Memory B cell (primary cell): ENCODE measurements at regions not wholly inside any gene's neighbourhood (a gene's known extent, or its start where the extent isn't known, plus 50 kb on each side); places are given as distances from the start of the nearest gene placed in this dataset.
"Not testable (repeated sequence)": the region's sequence is repeated elsewhere in the genome, so short reads cannot be mapped to it uniquely, and the experiment has no call there.

Experiments
- ATAC-seq: fragments of 150-1000 bp; cut with Tn5 transposase; 2 replicates; pipeline ENCODE4 v1.10.0; 2021; ENCODE audit warnings: low read depth, mild to moderate bottlenecking, moderate library complexity
- DNase-seq, 2 donors: peaks; one replicate each; pipeline ENCODE4 v3.0.0; 2022; ENCODE audit warnings: low spot score in 2 of 2
- H3K27ac Mint-ChIP-seq: one replicate; pipeline ENCODE4 v1.8.0; 2022; ENCODE audit warnings: mild to moderate bottlenecking, moderate library complexity, mixed read lengths
- H3K27me3 Mint-ChIP-seq: one replicate; pipeline ENCODE4 v1.8.0; 2022; ENCODE audit warnings: mixed read lengths
- H3K36me3 Mint-ChIP-seq: one replicate; pipeline ENCODE4 v1.8.0; 2022; ENCODE audit warnings: mild to moderate bottlenecking, mixed read lengths
- H3K4me1 Mint-ChIP-seq: one replicate; pipeline ENCODE4 v1.8.0; 2022; ENCODE audit warnings: mixed read lengths
- H3K4me3 Mint-ChIP-seq: one replicate; pipeline ENCODE4 v1.8.0; 2022; ENCODE audit warnings: mild to moderate bottlenecking, moderate library complexity, mixed read lengths
- H3K9me3 Mint-ChIP-seq: one replicate; pipeline ENCODE4 v1.8.0; 2022; ENCODE audit warnings: mixed read lengths

- H3K9me3 Mint-ChIP-seq = peaks cover 6% of the 10 kb centered on the region
- ATAC-seq (no peak), DNase-seq (no peak)
- no peaks in the 10 kb centered on the region for H3K36me3 Mint-ChIP-seq
- H3K4me3 Mint-ChIP-seq = no peak overlapping the region
- H3K4me1 Mint-ChIP-seq = no peaks in the 10 kb centered on the region
- H3K27me3 Mint-ChIP-seq = peaks cover 4% of the 10 kb centered on the region
- no peak overlapping the region for H3K27ac Mint-ChIP-seq
These were observed 345.0 kb downstream of the DMAC1 start for GRCh38 chr9:7454624-7455023.

GRCh38 chr9:7452378-7452777 is 347.2 kb downstream of the DMAC1 start:
- H3K27me3 Mint-ChIP-seq = peaks cover 3% of the 10 kb centered on the region
- H3K4me1 Mint-ChIP-seq = no peaks in the 10 kb centered on the region
- H3K9me3 Mint-ChIP-seq = peaks cover 3% of the 10 kb centered on the region
- no peak overlapping the region for H3K27ac Mint-ChIP-seq
- no peak overlapping the region for H3K4me3 Mint-ChIP-seq
- H3K36me3 Mint-ChIP-seq = no peaks in the 10 kb centered on the region
- DNase-seq (no peak), ATAC-seq (no peak)

GRCh38 chr9:7451062-7451461 is 348.5 kb downstream of the DMAC1 start:
- DNase-seq = no peak
- H3K4me3 Mint-ChIP-seq = no peak overlapping the region

GRCh38 chr9:7443541-7443940 is 356.0 kb downstream of the DMAC1 start:
- ATAC-seq (no peak), DNase-seq (no peak)
- Mint-ChIP-seq H3K4me3 (no peak overlapping the region), H3K27me3 (no peaks in the 10 kb centered on the region), H3K27ac (no peak overlapping the region), H3K9me3 (peaks cover 2% of the 10 kb centered on the region), H3K36me3 (no peaks in the 10 kb centered on the region), H3K4me1 (no peaks in the 10 kb centered on the region)

More at GRCh38 chr9:7451062-7451461, 348.5 kb downstream of the DMAC1 start:
- Mint-ChIP-seq H3K27me3 (peaks cover 3% of the 10 kb centered on the region), H3K27ac (no peak overlapping the region), H3K36me3 (no peaks in the 10 kb centered on the region), H3K4me1 (no peaks in the 10 kb centered on the region), H3K9me3 (peaks cover 5% of the 10 kb centered on the region)
- no peak for ATAC-seq

DNA sequence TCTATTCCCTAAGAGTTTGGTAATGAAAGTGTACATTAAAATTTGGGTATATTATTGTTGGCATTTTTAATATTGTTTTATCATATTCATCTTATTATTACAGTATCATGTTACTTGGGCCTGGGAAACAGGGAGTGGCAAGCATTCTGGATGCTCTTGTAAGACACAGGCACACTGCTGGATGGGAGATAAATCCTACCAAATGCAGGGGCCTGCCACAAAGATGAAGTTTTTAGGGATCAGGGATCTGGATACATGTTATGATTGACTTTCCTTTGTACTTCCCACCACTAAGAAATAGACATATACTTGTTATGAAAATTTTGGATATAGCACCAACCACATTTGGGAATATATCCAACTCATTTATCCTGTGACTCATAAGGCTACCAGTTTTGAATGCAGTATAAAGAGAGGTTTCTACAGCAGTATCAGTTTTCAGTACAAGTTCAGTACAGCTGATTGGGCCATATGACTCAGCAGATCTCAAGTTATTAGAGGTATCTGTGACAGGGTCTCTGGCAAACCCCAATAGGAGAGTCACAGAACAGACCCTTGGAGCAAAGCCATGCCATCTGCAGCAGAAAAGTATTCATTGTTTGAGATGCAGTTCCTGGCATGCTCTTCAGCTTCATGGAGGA is 360.1 kb downstream of the DMAC1 start:
- Mint-ChIP-seq H3K36me3 (no peaks in the 10 kb centered on the region), H3K4me1 (no peaks in the 10 kb centered on the region), H3K9me3 (no peaks in the 10 kb centered on the region), H3K27me3 (no peaks in the 10 kb centered on the region), H3K4me3 (no peak overlapping the region), H3K27ac (no peak overlapping the region)
- DNase-seq (no peak), ATAC-seq (no peak)

DNA sequence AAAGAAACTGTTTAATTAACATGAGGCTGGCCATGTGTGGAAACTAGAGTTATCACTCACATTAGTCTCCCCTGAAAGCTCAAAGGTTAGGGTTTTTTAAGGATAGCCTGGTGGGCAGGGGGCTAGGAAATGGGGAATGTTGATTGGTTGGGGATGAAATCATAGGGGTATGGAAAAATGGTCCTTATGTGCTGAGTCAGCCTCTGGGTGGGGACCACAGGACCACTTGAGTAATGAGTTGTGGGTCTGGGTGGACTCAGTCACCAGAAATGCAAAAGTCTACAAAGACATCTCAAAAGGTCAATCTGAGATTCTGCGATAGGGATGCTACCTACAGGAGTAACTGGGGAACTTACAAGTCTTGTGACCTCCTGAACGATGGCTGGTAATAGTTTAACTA is 362.8 kb downstream of the DMAC1 start:
- DNase-seq (no peak), ATAC-seq (no peak)
- H3K27ac Mint-ChIP-seq = no peak overlapping the region
- H3K36me3 Mint-ChIP-seq = no peaks in the 10 kb centered on the region
- no peak overlapping the region for H3K4me3 Mint-ChIP-seq
- H3K9me3 Mint-ChIP-seq = peaks cover 5% of the 10 kb centered on the region
- H3K4me1 Mint-ChIP-seq = no peaks in the 10 kb centered on the region
- H3K27me3 Mint-ChIP-seq = no peaks in the 10 kb centered on the region

DNA sequence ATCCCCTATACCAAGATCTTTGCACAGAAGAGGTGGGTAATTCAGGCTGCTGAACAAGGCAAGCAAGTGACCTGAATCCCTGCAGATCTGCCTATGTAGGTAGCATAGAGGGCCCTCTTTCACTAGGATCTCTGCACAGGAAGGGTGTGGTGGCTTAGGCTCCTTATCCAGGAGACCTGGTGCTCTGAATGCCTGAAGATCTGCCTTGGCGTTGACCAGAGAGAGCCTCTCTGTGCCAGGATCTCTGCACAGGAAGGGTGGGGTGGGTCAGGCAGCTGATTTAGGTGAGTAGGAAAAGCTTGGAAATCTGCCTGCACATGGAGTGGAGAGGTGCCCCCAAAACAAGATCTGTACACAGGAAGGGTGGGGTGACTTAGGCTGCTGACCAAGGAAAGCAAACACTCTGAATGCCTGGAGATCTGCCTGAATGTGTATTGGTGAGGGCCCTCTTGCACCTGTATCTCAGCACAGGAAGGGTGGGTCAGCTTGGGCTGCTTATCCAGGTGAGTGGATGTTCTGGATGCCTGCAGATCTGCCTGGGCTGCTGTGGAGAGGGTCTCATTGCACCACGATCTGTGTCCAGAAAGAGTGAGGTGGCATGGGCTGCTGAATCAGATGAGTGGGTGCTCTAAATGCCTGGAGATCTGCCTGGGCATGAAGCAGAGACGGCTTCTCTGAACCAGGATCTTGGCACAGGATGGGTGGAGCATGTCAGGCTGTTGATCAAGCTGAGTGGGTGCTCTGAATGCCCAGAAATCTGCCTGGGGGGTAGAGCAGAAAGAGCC is 365.9 kb downstream of the DMAC1 start:
- ATAC-seq = no peak
- DNase-seq = no peak
- H3K27me3 Mint-ChIP-seq = peaks cover 2% of the 10 kb centered on the region
- H3K4me1 Mint-ChIP-seq = no peaks in the 10 kb centered on the region
- H3K36me3 Mint-ChIP-seq = no peaks in the 10 kb centered on the region
- peaks cover 9% of the 10 kb centered on the region for H3K9me3 Mint-ChIP-seq
- no peak overlapping the region for H3K4me3 Mint-ChIP-seq
- no peak overlapping the region for H3K27ac Mint-ChIP-seq

DNA sequence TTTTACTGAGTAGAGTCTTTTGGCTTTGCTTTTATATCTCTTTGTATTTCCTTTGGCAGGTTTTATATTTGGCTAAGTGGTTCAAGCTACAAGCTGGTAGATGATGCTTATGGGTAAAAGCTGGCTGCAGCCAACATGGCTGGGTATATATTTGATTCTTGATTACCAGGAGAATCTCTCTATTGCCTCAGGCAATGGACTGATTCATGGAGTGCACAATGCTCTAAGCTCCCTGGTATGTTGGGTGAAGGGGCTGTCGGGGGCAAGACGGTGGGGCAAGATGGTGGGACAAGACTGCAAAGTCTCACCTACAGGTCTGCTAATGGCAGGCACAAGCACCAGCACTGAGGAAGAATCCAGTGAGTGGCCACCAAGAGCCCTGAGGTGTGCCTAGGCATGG is 366.6 kb downstream of the DMAC1 start:
- H3K4me1 Mint-ChIP-seq = no peaks in the 10 kb centered on the region
- H3K27ac Mint-ChIP-seq = no peak overlapping the region
- ATAC-seq (no peak), DNase-seq (no peak)
- peaks cover 11% of the 10 kb centered on the region for H3K9me3 Mint-ChIP-seq
- H3K4me3 Mint-ChIP-seq = no peak overlapping the region
- H3K27me3 Mint-ChIP-seq = peaks cover 2% of the 10 kb centered on the region
- H3K36me3 Mint-ChIP-seq = no peaks in the 10 kb centered on the region

DNA sequence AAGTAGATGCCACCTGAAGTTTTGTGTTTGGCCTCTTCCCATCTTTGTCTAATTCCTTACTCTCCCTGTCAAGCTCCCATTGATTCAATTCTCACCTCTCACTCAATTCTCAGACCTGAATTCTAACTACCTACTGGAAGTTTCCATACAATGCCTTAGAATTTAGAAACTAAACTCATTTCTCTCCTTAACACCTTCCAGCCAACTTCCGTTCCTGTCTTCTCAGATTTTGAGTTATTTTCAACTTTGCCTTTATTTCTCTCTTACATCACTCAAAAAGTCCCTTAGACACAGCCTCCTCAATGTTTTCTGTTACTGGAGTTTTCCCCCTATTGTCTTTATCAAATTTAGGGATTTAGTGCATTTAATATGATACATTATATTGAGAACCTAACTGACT is 382.2 kb downstream of the DMAC1 start:
- not testable (repeated sequence) for H3K4me1 Mint-ChIP-seq, H3K36me3 Mint-ChIP-seq, H3K27me3 Mint-ChIP-seq, H3K4me3 Mint-ChIP-seq, H3K27ac Mint-ChIP-seq, DNase-seq, ATAC-seq
- H3K9me3 Mint-ChIP-seq = peaks cover 14% of the 10 kb centered on the region

GRCh38 chr9:7415836-7416235 is 383.7 kb downstream of the DMAC1 start:
- H3K27ac Mint-ChIP-seq = no peak overlapping the region
- no peak for DNase-seq

GRCh38 chr9:7408845-7409244 is 390.7 kb downstream of the DMAC1 start:
- Mint-ChIP-seq H3K27ac (no peak overlapping the region), H3K4me3 (no peak overlapping the region), H3K36me3 (no peaks in the 10 kb centered on the region), H3K9me3 (peaks cover 7% of the 10 kb centered on the region), H3K4me1 (peaks cover 2% of the 10 kb centered on the region), H3K27me3 (peaks cover 7% of the 10 kb centered on the region)
- DNase-seq (no peak), ATAC-seq (no peak)

More at GRCh38 chr9:7415836-7416235, 383.7 kb downstream of the DMAC1 start:
- H3K9me3 Mint-ChIP-seq = peaks cover 16% of the 10 kb centered on the region
- no peak overlapping the region for H3K4me3 Mint-ChIP-seq
- no peaks in the 10 kb centered on the region for H3K4me1 Mint-ChIP-seq
- no peaks in the 10 kb centered on the region for H3K27me3 Mint-ChIP-seq
- ATAC-seq = no peak
- H3K36me3 Mint-ChIP-seq = no peaks in the 10 kb centered on the region

DNA sequence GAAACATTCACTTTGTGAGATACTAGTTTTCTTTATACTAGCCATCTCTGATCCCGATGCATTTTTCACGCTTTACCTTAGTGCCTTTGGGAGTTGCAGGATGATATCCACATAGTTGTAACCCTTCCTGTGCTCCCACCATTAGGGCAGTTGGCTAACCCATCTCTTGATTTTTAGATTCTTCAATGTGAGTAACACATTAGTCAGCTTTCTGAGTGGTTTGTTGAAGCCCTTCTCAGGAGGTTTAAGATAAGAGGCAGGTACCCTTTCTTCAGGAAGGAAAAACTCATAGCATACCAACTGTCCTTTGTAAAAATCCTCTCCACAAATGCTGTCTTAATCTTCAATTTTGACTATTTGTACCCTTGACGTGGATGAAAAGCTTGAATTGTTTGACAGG is 392.3 kb downstream of the DMAC1 start:
- Mint-ChIP-seq H3K36me3 (no peaks in the 10 kb centered on the region), H3K27me3 (peaks cover 10% of the 10 kb centered on the region), H3K4me3 (no peak overlapping the region), H3K27ac (no peak overlapping the region), H3K9me3 (peaks cover 3% of the 10 kb centered on the region), H3K4me1 (peaks cover 2% of the 10 kb centered on the region)
- DNase-seq (no peak), ATAC-seq (no peak)

- H3K4me1 Mint-ChIP-seq = peaks cover 2% of the 10 kb centered on the region
- H3K9me3 Mint-ChIP-seq = no peaks in the 10 kb centered on the region
- H3K27me3 Mint-ChIP-seq = peaks cover 10% of the 10 kb centered on the region
- DNase-seq (no peak), ATAC-seq (no peak)
- H3K4me3 Mint-ChIP-seq = no peak overlapping the region
- no peaks in the 10 kb centered on the region for H3K36me3 Mint-ChIP-seq
- H3K27ac Mint-ChIP-seq = no peak overlapping the region
These were observed 393.5 kb downstream of the DMAC1 start for GRCh38 chr9:7405924-7406604.

DNA sequence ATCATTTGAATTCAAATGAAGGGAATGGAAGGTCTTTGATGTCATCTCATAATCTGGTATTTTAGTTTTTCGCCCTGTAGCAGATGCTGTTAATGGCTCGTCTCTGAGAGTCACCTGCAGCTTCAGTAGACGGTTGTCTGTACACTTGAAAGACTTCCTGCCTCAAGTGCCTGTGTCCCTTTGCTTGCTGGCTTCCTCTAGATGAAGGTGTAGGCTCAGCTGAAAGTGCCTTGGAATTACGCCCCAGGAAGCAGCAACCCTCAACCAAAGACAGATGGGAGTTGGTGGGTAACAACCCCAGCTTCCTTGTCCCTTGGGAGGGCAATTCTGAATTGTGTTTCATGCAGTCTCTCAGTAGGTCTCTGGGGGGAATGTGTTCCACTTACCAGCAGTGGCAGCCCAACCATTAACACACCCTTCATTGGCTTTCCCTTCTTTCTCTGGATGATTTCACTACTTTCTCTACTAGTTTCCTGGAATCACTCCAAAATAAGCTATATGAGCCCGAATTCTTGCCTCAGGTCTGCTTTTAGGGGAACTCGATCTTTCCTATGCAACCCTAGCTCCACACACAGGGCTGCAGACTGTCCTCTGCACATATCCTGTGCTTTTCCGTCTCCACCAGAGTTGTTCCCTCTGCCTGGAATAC is 395.6 kb downstream of the DMAC1 start:
- Mint-ChIP-seq H3K4me3 (no peak overlapping the region), H3K27me3 (peaks cover 10% of the 10 kb centered on the region), H3K36me3 (no peaks in the 10 kb centered on the region), H3K27ac (no peak overlapping the region), H3K4me1 (peaks cover 2% of the 10 kb centered on the region), H3K9me3 (no peaks in the 10 kb centered on the region)
- ATAC-seq (no peak), DNase-seq (no peak)
